CD4-positive, alpha-beta memory T cell (primary cell): ENCODE measurements at regions not wholly inside any gene's neighbourhood (a gene's known extent, or its start where the extent isn't known, plus 50 kb on each side); places are given as distances from the start of the nearest gene placed in this dataset.
A peak's percentile ranks its signal among the peaks of the same experiment; 100 is the strongest.

Experiments used
- CTCF ChIA-PET: fragments of 350-600 bp; sonication (Branson Sonifier 250); formaldehyde crosslinking; loops from one replicate; lab custom pipeline; 2021; ENCODE audit warnings: inconsistent platforms; ENCODE audit not compliant: partially characterized antibody; lab: Charles Lee
- POLR2A ChIA-PET: fragments of 350-600 bp; sonication (Branson Sonifier 250); formaldehyde crosslinking; loops from one replicate; lab custom pipeline; 2021; ENCODE audit not compliant: partially characterized antibody; lab: Charles Lee
- DNase-seq, 5 donors: peaks; one replicate each; pipeline versions ENCODE4 v3.0.0 to v3.0.0-alpha.2; 2020 to 2022; ENCODE audit warnings: mixed read lengths in 1 of 5
- H3K27ac ChIP-seq: one replicate; pipeline ENCODE4 v1.7.0; 2013; ENCODE audit warnings: low read depth, low read length
- H3K27me3 ChIP-seq: 2 replicates; pipeline ENCODE4 v1.7.0; 2013; ENCODE audit warnings: mild to moderate bottlenecking, low read length, moderate library complexity; ENCODE audit not compliant: insufficient read depth
- H3K36me3 ChIP-seq: 2 replicates; pipeline ENCODE4 v1.7.0; 2013; ENCODE audit warnings: mild to moderate bottlenecking, low read length, moderate library complexity; ENCODE audit not compliant: insufficient read depth
- H3K4me1 ChIP-seq: 2 replicates; pipeline ENCODE4 v1.7.0; 2013; ENCODE audit warnings: mild to moderate bottlenecking, low read length, moderate library complexity; ENCODE audit not compliant: insufficient read depth
- H3K4me3 ChIP-seq, 2 donors: one replicate each; pipeline ENCODE4 v1.7.0; 2013; ENCODE audit warnings: low read length in 2 of 2, mild to moderate bottlenecking in 1 of 2
- H3K9me3 ChIP-seq, 2 donors: one replicate each; pipeline ENCODE4 v1.7.0; 2013; ENCODE audit warnings: low read length in 2 of 2, control low read depth in 1 of 2; ENCODE audit not compliant: control insufficient read depth in 1 of 2
- H3K27ac Mint-ChIP-seq, 7 donors: one replicate each; pipeline ENCODE4 v1.8.0; 2020 to 2021; ENCODE audit warnings: mixed read lengths in 7 of 7, mild to moderate bottlenecking in 6 of 7, inconsistent platforms in 3 of 7, moderate library complexity in 3 of 7
- H3K27me3 Mint-ChIP-seq, 2 donors: one replicate each; pipeline ENCODE4 v1.8.0; 2020 to 2021; ENCODE audit warnings: mixed read lengths in 2 of 2
- H3K36me3 Mint-ChIP-seq, 2 donors: one replicate each; pipeline ENCODE4 v1.8.0; 2020 to 2021; ENCODE audit warnings: mixed read lengths in 2 of 2, inconsistent platforms in 1 of 2, mild to moderate bottlenecking in 1 of 2
- H3K4me1 Mint-ChIP-seq, 4 donors: one replicate each; pipeline ENCODE4 v1.8.0; 2020 to 2021; ENCODE audit warnings: mixed read lengths in 4 of 4, mild to moderate bottlenecking in 1 of 4
- H3K4me3 Mint-ChIP-seq, 8 donors: one replicate each; pipeline ENCODE4 v1.8.0; 2020 to 2021; ENCODE audit warnings: mixed read lengths in 8 of 8, mild to moderate bottlenecking in 7 of 8, moderate library complexity in 6 of 8, inconsistent platforms in 3 of 8
- H3K9me3 Mint-ChIP-seq, 8 donors: one replicate each; pipeline ENCODE4 v1.8.0; 2020 to 2021; ENCODE audit warnings: mixed read lengths in 8 of 8, mild to moderate bottlenecking in 5 of 8, inconsistent platforms in 3 of 8, moderate library complexity in 1 of 8
- intact Hi-C: fragments of 100-400 bp; cut with micrococcal nuclease; formaldehyde crosslinking; loops from one replicate; pipeline ENCODE4 v1.15.1; 2023

DNA sequence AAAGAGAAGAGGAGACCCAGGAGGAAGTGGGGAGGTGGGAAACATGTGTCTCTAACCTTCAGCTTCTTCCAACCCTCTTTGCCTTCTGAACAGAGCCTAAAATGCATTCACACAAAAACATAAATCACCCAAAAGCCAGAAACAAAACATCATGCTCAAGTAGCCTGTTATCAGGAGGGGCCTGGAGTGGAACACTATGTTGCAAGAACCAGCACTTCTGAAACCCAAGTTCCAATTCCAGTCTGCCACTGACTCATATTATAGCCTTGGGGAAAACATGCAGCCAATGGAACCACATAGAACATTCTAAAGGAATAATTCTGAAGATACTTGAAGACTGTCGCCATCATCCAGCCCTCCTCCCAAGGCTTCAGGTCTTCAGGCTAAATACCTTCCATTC, 169.8 kb upstream of the PLXNC1 start:
- H3K9me3 ChIP-seq, result no peaks in the 10 kb centered on the region
- H3K27ac Mint-ChIP-seq, result no peak overlapping the region
- intact Hi-C loops, result loop anchor here (2.0 kb wide), 1 partner anchor 476 kb away; no protein-coding TSS in a partner anchor
- DNase-seq, result no peak
- H3K4me1 Mint-ChIP-seq, result peaks cover 0 to 12% (median 6%) of the 10 kb centered on the region in 4 donors
- ChIA-PET CTCF (interaction anchor here (1.3 to 8.2 kb wide), 8 partner anchors 11 to 409 kb away, joined by 3 to 66 read pairs (median 4); no protein-coding TSS in a partner anchor), POLR2A (interaction anchor here (0.6 to 1.0 kb wide), 3 partner anchors 123 to 410 kb away, joined by 3 to 4 read pairs (median 3); no protein-coding TSS in a partner anchor)
- H3K27me3 Mint-ChIP-seq, result no peaks in the 10 kb centered on the region
- H3K9me3 Mint-ChIP-seq, result no peaks in the 10 kb centered on the region
- no peak overlapping the region for H3K4me3 ChIP-seq
- no peaks in the 10 kb centered on the region for H3K27me3 ChIP-seq
- H3K27ac ChIP-seq, result no peak overlapping the region
- no peak overlapping the region for H3K4me3 Mint-ChIP-seq
- no peaks in the 10 kb centered on the region for H3K36me3 Mint-ChIP-seq
- no peaks in the 10 kb centered on the region for H3K4me1 ChIP-seq
- no peaks in the 10 kb centered on the region for H3K36me3 ChIP-seq

- H3K36me3 ChIP-seq, result no peaks in the 10 kb centered on the region
Measured at GRCh38 chr12:93979189-93979588, 169.2 kb upstream of the PLXNC1 start.

GRCh38 chr12:93980711-93981110, 167.7 kb upstream of the PLXNC1 start:
- Mint-ChIP-seq H3K27me3 (no peaks in the 10 kb centered on the region), H3K9me3 (no peaks in the 10 kb centered on the region), H3K36me3 (no peaks in the 10 kb centered on the region), H3K4me3 (no peak overlapping the region), H3K4me1 (peaks cover 0 to 12% (median 7%) of the 10 kb centered on the region in 4 donors), H3K27ac (no peak overlapping the region)
- no peaks in the 10 kb centered on the region for H3K4me1 ChIP-seq
- H3K36me3 ChIP-seq, result no peaks in the 10 kb centered on the region
- CTCF ChIA-PET, result interaction anchor here (1.5 to 8.2 kb wide), 2 partner anchors 121 to 478 kb away, joined by 4 to 66 read pairs; no protein-coding TSS in a partner anchor
- POLR2A ChIA-PET, result no interaction called here
- H3K4me3 ChIP-seq, result no peak overlapping the region
- DNase-seq, result no peak
- intact Hi-C loops, result no loop called here
- H3K27me3 ChIP-seq, result no peaks in the 10 kb centered on the region
- no peak overlapping the region for H3K27ac ChIP-seq
- no peaks in the 10 kb centered on the region for H3K9me3 ChIP-seq

More at GRCh38 chr12:93979189-93979588, 169.2 kb upstream of the PLXNC1 start:
- Mint-ChIP-seq H3K4me1 (peaks cover 0 to 12% (median 7%) of the 10 kb centered on the region in 4 donors), H3K27me3 (no peaks in the 10 kb centered on the region), H3K9me3 (no peaks in the 10 kb centered on the region), H3K36me3 (no peaks in the 10 kb centered on the region), H3K27ac (peak overlapping the region in 1 of 7 donors; percentile 24), H3K4me3 (no peak overlapping the region)
- intact Hi-C loops, result loop anchor here (1.0 to 2.0 kb wide), 2 partner anchors 122 to 476 kb away; no protein-coding TSS in a partner anchor
- no peak overlapping the region for H3K27ac ChIP-seq
- no peak overlapping the region for H3K4me3 ChIP-seq
- peak in 4 of 5 donors; percentile 20 to 45 (median 28) for DNase-seq
- H3K27me3 ChIP-seq, result no peaks in the 10 kb centered on the region
- ChIA-PET CTCF (interaction anchor here (0.7 to 8.2 kb wide), 11 partner anchors 11 to 477 kb away, joined by 3 to 66 read pairs (median 3); no protein-coding TSS in a partner anchor), POLR2A (interaction anchor here (0.7 to 1.0 kb wide), 2 partner anchors 122 to 385 kb away, joined by 3 to 4 read pairs; no protein-coding TSS in a partner anchor)
- no peaks in the 10 kb centered on the region for H3K9me3 ChIP-seq
- H3K4me1 ChIP-seq, result no peaks in the 10 kb centered on the region

GRCh38 chr12:93981411-93981810, 167.0 kb upstream of the PLXNC1 start:
- ChIA-PET CTCF (interaction anchor here (1.5 to 8.2 kb wide), 2 partner anchors 121 to 479 kb away, joined by 4 to 66 read pairs; no protein-coding TSS in a partner anchor), POLR2A (no interaction called here)
- Histone ChIP-seq H3K4me1 (no peaks in the 10 kb centered on the region), H3K36me3 (no peaks in the 10 kb centered on the region), H3K4me3 (no peak overlapping the region), H3K27ac (no peak overlapping the region), H3K9me3 (no peaks in the 10 kb centered on the region), H3K27me3 (no peaks in the 10 kb centered on the region)
- no peaks in the 10 kb centered on the region for H3K27me3 Mint-ChIP-seq
- H3K27ac Mint-ChIP-seq, result peak overlapping the region in 1 of 7 donors; percentile 14
- no peaks in the 10 kb centered on the region for H3K36me3 Mint-ChIP-seq
- intact Hi-C loops, result no loop called here
- H3K9me3 Mint-ChIP-seq, result no peaks in the 10 kb centered on the region
- peaks cover 0 to 12% (median 7%) of the 10 kb centered on the region in 4 donors for H3K4me1 Mint-ChIP-seq
- no peak overlapping the region for H3K4me3 Mint-ChIP-seq
- no peak for DNase-seq

GRCh38 chr12:93982771-93983315, 165.5 kb upstream of the PLXNC1 start:
- Histone ChIP-seq H3K27me3 (no peaks in the 10 kb centered on the region), H3K36me3 (no peaks in the 10 kb centered on the region), H3K9me3 (no peaks in the 10 kb centered on the region), H3K4me1 (no peaks in the 10 kb centered on the region), H3K27ac (no peak overlapping the region), H3K4me3 (no peak overlapping the region)
- DNase-seq, result no peak
- H3K9me3 Mint-ChIP-seq, result no peaks in the 10 kb centered on the region
- ChIA-PET POLR2A (no interaction called here), CTCF (interaction anchor here (0.8 to 8.2 kb wide), 5 partner anchors 8 to 215 kb away, joined by 3 to 66 read pairs (median 4); no protein-coding TSS in a partner anchor)
- H3K27me3 Mint-ChIP-seq, result no peaks in the 10 kb centered on the region
- no peaks in the 10 kb centered on the region for H3K36me3 Mint-ChIP-seq
- intact Hi-C loops, result no loop called here
- peaks cover 0 to 9% (median 7%) of the 10 kb centered on the region in 4 donors for H3K4me1 Mint-ChIP-seq
- H3K27ac Mint-ChIP-seq, result peak overlapping the region in 1 of 7 donors; percentile 2
- H3K4me3 Mint-ChIP-seq, result peak overlapping the region in 1 of 8 donors; percentile 22

GRCh38 chr12:93984005-93984404, 164.4 kb upstream of the PLXNC1 start:
- CTCF ChIA-PET, result interaction anchor here (1.5 to 8.2 kb wide), 2 partner anchors 10 to 118 kb away, joined by 4 to 66 read pairs; no protein-coding TSS in a partner anchor
- Histone ChIP-seq H3K4me1 (no peaks in the 10 kb centered on the region), H3K9me3 (no peaks in the 10 kb centered on the region), H3K27ac (no peak overlapping the region), H3K4me3 (no peak overlapping the region), H3K27me3 (no peaks in the 10 kb centered on the region), H3K36me3 (no peaks in the 10 kb centered on the region)
- no peaks in the 10 kb centered on the region for H3K27me3 Mint-ChIP-seq
- POLR2A ChIA-PET, result interaction anchor here (0.5 kb wide), 1 partner anchor 393 kb away, joined by 3 read pairs; no protein-coding TSS in a partner anchor
- H3K4me3 Mint-ChIP-seq, result no peak overlapping the region
- peaks cover 0 to 9% (median 7%) of the 10 kb centered on the region in 4 donors for H3K4me1 Mint-ChIP-seq
- DNase-seq, result no peak
- H3K27ac Mint-ChIP-seq, result no peak overlapping the region
- H3K9me3 Mint-ChIP-seq, result no peaks in the 10 kb centered on the region
- H3K36me3 Mint-ChIP-seq, result no peaks in the 10 kb centered on the region
- intact Hi-C loops, result no loop called here

DNA sequence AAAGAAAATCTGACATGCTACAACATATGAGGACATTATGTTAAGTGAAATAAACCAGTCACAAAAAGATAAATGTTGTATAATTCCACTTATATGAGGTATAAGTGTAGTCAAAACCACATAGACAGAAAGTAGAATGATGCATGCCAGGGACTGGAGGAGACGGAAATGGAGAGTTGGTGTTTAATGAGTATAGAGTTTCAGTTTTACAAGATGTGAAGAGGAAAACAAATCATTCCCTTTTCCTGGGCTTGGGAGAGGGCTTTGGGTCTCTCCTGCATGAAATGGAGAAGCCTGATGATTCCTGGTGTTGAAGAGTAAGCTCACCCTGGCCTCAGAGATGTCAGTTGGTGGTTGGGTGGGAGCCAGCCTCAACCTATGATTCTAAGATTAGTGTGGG, 158.4 kb upstream of the PLXNC1 start:
- CTCF ChIA-PET, result no interaction called here
- intact Hi-C loops, result no loop called here
- POLR2A ChIA-PET, result no interaction called here

More for the DNA sequence above, 158.4 kb upstream of the PLXNC1 start:
- DNase-seq, result no peak
- Histone ChIP-seq H3K27me3 (no peaks in the 10 kb centered on the region), H3K4me1 (no peaks in the 10 kb centered on the region), H3K4me3 (no peak overlapping the region), H3K9me3 (no peaks in the 10 kb centered on the region), H3K36me3 (no peaks in the 10 kb centered on the region), H3K27ac (no peak overlapping the region)
- Mint-ChIP-seq H3K4me1 (no peaks in the 10 kb centered on the region), H3K9me3 (no peaks in the 10 kb centered on the region), H3K27me3 (peaks cover 0 to 1% of the 10 kb centered on the region in 2 donors), H3K36me3 (no peaks in the 10 kb centered on the region), H3K27ac (no peak overlapping the region), H3K4me3 (no peak overlapping the region)
